ENCODE measurements at regions not wholly inside any gene's neighbourhood (a gene's known extent, or its start where the extent isn't known, plus 50 kb on each side); places are given as distances from the start of the nearest gene placed in this dataset.
A peak's percentile ranks its signal among the peaks of the same experiment; 100 is the strongest.
"Not testable (repeated sequence)": the region's sequence is repeated elsewhere in the genome, so short reads cannot be mapped to it uniquely, and the experiment has no call there.

DNA sequence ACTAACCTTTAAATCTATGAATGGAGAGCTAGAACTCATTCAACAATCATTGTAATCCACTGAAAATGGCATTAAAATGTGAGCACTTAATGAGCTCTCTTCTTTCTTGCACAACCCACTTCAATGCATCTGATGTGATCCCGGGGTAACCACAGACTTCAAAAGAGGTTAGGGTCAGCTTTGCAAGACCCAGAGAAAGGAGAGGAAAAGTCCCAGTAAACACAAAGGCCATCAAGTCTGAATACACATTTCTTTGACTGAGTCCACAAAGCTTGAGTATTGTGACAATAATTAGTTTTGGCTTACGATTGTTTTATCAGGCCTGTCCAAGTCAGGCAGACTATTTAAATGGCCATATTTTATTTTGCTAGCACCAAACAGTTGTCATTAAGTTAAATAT lies 148.8 kb upstream of the ZNF608 start:
- no peak for DNase-seq (ENCODE audit: low spot score)

- no peak for DNase-seq (ENCODE audit: low spot score)
Measured at GRCh38 chr5:124901081-124901480, 154.6 kb upstream of the ZNF608 start.

- peak; percentile 21 for DNase-seq (ENCODE audit: low spot score)
Measured at GRCh38 chr5:124902097-124902821, 155.8 kb upstream of the ZNF608 start.

DNA sequence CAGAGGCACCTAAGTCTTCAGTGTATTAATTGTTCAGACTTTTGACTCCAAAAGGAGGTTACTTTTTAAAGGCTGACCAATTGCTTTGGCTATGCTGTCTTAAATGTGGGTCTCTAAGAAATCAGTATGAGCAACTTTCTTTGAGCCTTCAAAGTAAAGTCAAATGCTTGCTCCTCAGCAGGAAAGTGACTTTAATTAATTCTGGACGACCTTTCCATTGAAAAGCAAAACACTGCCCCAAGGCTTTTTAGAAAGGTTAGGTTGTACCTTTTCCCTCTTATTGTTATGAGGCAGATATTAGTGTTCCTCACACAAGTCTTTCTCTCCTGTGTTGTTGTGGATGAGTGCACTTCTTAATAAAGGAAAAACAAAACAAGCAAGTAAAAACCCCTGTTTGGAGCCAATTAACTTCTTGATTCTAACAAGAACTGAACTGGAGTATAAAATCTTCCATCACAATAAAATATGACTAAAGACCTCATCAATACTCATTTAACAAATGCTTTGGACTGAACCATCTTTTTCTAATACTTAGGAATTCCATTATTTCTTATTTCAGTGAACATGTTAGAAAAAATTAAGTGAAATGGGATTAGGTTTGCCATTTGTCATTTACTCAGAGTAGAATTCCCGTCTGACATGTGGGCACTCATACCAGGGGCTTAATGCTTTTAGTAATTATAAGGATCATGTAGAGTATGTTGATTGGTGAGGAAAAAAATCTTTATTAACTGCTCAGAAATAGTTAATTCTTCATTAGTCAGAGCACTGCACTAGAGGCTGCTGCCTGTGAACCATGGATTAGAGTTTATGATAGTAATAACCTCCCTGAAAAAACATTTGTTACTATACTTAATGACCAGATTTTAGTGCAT lies 159.1 kb upstream of the ZNF608 start:
- DNase-seq (ENCODE audit: low spot score) = no peak

GRCh38 chr5:124906339-124907097 lies 160.1 kb upstream of the ZNF608 start:
- DNase-seq (ENCODE audit: low spot score) = no peak

GRCh38 chr5:124907098-124907644 lies 160.7 kb upstream of the ZNF608 start:
- no peak for DNase-seq (ENCODE audit: low spot score)

- no peak for DNase-seq (ENCODE audit: low spot score)
Measured at GRCh38 chr5:124908581-124909451, 162.4 kb upstream of the ZNF608 start.

DNA sequence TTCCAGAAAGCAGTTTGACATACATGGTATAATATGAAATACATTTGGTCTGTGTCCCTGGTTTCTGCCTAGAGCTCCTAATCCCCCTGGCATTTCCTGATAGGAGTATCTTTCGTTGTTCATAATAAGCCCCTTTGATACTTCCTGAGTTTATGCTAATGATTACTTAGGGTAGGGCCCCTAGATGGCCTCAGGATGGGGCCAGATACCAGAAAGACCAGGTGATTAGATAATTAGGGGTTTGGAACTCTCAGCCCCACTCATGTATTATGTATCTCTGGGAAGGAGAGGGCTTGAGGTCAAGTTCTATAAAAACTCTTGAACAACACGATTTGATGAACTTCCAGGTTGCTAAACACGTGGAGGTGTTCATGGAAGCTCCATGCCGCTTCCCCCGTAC lies 163.3 kb upstream of the ZNF608 start:
- DNase-seq (ENCODE audit: low spot score) = no peak

GRCh38 chr5:124910354-124911016 lies 164.0 kb upstream of the ZNF608 start:
- DNase-seq (ENCODE audit: low spot score) = no peak

DNA sequence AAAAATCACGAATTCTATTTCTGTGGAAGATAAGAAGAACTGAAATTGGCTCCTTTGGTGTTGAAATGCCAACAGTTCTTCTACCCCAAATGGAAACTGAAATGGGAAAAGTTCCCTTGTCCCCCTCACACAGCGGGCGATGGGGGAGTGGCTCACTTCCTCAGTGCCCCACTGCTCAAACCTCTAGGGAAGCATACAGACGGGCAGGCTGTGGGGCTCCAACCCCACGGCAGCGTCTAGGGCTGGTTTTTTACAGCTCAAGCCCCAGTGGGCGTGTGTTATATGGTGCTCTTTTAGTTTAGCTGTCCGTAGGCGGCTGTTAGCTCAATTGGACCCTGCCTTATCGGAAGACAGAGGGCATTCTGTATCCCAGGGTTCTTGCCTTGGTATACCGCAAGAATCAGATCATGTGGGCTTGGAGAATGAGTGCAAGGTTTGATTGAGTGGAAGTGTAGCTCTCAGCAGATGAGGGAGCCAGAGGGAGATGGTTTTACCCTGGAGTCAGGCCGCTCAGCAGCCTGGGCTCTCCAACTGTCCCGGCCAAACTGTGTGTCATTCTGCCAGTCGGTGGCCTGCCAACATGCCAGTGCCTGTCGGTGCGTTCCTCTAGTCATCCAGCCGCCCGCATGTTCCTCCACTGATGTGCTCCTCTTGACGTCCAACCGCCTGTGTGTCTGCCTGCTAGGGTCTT lies 166.3 kb upstream of the ZNF608 start:
- no peak for DNase-seq (ENCODE audit: low spot score)

- DNase-seq (ENCODE audit: low spot score) = no peak
Measured at GRCh38 chr5:124913329-124913653, 166.9 kb upstream of the ZNF608 start.

- not testable (repeated sequence) for DNase-seq (ENCODE audit: low spot score)
Measured at GRCh38 chr5:124916313-124916712, 169.9 kb upstream of the ZNF608 start.

- no peak for DNase-seq (ENCODE audit: low spot score)
Measured at GRCh38 chr5:124918618-124919017, 172.2 kb upstream of the ZNF608 start.

DNA sequence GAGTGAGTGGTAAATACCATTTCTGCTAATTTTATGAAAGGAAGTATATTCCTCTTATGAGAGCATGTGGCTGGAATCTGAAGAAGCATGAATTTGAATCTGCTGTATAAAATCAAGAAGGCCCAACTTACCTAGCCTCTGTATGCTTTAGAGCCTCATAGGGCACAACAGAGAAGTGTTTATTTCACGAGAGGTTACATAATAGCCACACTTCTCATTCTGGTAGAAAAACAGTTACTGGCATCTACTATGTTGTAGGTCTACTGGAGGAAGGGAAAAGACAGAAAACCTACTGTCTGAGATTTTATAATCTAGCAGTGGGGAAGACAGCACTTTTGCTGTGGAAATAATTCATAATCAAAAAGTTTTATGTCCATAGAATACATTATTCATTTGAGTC lies 172.6 kb upstream of the ZNF608 start:
- no peak for DNase-seq (ENCODE audit: low spot score)

DNA sequence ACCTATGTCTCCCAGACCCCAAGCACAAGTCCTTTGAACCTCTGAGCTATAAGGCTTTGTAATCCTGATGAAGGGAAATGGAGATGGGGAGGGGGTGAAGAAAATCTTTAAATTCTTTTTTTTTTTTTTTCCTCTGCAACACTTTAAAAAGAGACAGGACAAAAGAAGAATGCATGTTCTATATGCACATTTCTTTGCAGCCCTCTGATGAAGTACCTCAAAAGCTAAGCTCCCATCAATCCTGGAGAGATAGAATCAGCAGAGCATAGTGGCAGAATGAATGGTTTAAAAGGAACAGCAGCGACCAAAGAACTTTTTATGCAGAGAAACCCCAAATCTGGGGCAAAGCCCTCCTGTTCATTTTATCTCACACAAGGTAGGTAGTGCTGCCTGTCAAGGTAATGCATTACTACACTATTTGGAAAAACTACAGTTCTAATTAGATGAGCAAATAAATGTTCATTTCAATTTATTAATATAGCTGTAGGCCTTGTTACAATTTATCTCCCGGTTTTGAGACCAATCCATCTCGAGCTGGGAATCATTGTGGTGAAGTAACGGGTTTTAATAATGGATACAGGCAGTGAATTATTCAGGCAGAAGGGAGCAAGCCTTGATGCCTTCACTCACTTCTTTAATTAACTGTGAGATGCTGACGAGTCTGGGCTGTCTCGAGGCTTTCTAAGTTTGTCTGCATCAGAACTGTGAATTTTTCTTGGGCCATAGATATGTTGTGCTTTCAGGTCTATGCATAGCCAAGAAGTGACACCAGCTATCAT lies 173.5 kb upstream of the ZNF608 start:
- DNase-seq (ENCODE audit: low spot score) = no peak

- no peak for DNase-seq (ENCODE audit: low spot score)
Measured at GRCh38 chr5:124920909-124921666, 174.6 kb upstream of the ZNF608 start.

DNA sequence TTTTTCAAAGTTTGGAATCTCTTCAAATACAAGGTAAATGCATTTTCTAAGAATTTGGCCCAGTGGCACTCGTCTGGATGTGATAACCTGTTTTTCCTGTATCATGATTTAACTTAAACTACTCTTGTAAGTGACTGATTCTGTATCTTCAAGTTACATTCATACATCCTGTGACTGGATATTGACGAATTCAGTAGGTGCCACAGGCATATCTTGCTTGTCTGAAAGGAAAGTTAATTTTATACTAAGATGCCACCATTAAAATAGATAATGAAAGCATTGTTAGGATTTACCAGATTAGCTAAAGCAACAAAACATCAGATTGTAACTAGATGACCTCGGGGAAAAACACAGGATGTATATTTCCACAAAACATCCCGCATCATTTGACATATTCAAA lies 175.3 kb upstream of the ZNF608 start:
- DNase-seq (ENCODE audit: low spot score) = no peak

- DNase-seq (ENCODE audit: low spot score) = no peak
Measured at GRCh38 chr5:124922255-124922975, 176.0 kb upstream of the ZNF608 start.
